Upper lobe of left lung (tissue), 6 donors: ENCODE measurements at regions not wholly inside any gene's neighbourhood (a gene's known extent, or its start where the extent isn't known, plus 50 kb on each side); places are given as distances from the start of the nearest gene placed in this dataset.

ENCODE experiments used
- ATAC-seq, 2 donors: fragments of 200-7000 bp; cut with Tn5 transposase; one replicate each; pipeline ENCODE4 v1.9.1; 2022; ENCODE audit warnings: mild to moderate bottlenecking in 2 of 2, moderate library complexity in 2 of 2; ENCODE audit not compliant: low FRiP score in 2 of 2
- DNase-seq, 2 donors: peaks; one replicate each; pipeline ENCODE4 v3.0.0-alpha.2; 2019 to 2020
- H3K27ac ChIP-seq, 4 donors: fragments of 200-600 bp; sonication (generic); one replicate each; pipeline ENCODE4 v1.5.1; 2016 to 2019
- H3K27me3 ChIP-seq, 4 donors: fragments of 200-600 bp; sonication (generic); one replicate each; pipeline ENCODE4 v1.5.1; 2017 to 2019
- H3K36me3 ChIP-seq, 4 donors: fragments of 200-600 bp; sonication (generic); one replicate each; pipeline ENCODE4 v1.5.1; 2016 to 2019
- H3K4me1 ChIP-seq, 4 donors: fragments of 200-600 bp; sonication (generic); one replicate each; pipeline ENCODE4 v1.5.1; 2018 to 2019
- H3K4me3 ChIP-seq, 4 donors: fragments of 200-600 bp; sonication (generic); one replicate each; pipeline ENCODE4 v1.5.1; 2017 to 2019; ENCODE audit warnings: mild to moderate bottlenecking in 2 of 4, moderate library complexity in 1 of 4
- H3K9me3 ChIP-seq, 4 donors: fragments of 200-600 bp; sonication (generic); one replicate each; pipeline ENCODE4 v1.5.1; 2018 to 2019
- CTCF ChIP-seq, 6 experiments: fragments of 450-650 bp in 4 of 6; fragments of 200-600 bp in 2 of 6; sonication (generic) in 2 of 6; IDR thresholded peaks; one replicate each; pipeline ENCODE4 v1.5.1; 2016 to 2019; ENCODE audit warnings: antibody characterized with exemption in 6 of 6
- EP300 ChIP-seq, 4 donors: sonication (generic); formaldehyde crosslinking; IDR thresholded peaks; one replicate each; pipeline ENCODE4 v1.5.1; 2017; ENCODE audit warnings: antibody characterized with exemption in 4 of 4, control low read depth in 2 of 4
- POLR2A ChIP-seq, 4 donors: fragments of 450-650 bp; IDR thresholded peaks; one replicate each; pipeline ENCODE4 v1.5.1; 2016 to 2017; ENCODE audit warnings: antibody characterized with exemption in 4 of 4, mild to moderate bottlenecking in 2 of 4
- POLR2AphosphoS5 ChIP-seq, 2 donors: sonication (generic); formaldehyde crosslinking; IDR thresholded peaks; one replicate each; pipeline ENCODE4 v1.5.1; 2017; ENCODE audit warnings: antibody characterized with exemption in 2 of 2
- WGBS, 2 donors: methylation state at CpG; one replicate each; pipeline ENCODE4 v1.1.5; 2017 to 2018; 5-methylcytosine and 5-hydroxymethylcytosine counted together
- donor health status: DM: no; HTN: no; CAD: no; lungs with moderate emphysema.
- donor health status: DM: no; HTN: yes; CAD: no; lungs with severe emphysema.

- ATAC-seq (no peak), DNase-seq (no peak)
- H3K4me1 ChIP-seq, result peaks cover 0 to 2% (median 0%) of the 10 kb centered on the region in 4 donors
- no peak overlapping the region for H3K4me3 ChIP-seq
- H3K36me3 ChIP-seq, result no peaks in the 10 kb centered on the region
- H3K9me3 ChIP-seq, result peaks cover 0 to 4% (median 2%) of the 10 kb centered on the region in 4 donors
- no peak for TF ChIP-seq CTCF (IDR thresholded peaks at IDR 0.05)
- no peak for TF ChIP-seq POLR2A (IDR thresholded peaks at IDR 0.05)
- no peak for TF ChIP-seq POLR2AphosphoS5 (IDR thresholded peaks at IDR 0.05)
- no peak for TF ChIP-seq EP300 (IDR thresholded peaks at IDR 0.05)
- H3K27me3 ChIP-seq, result no peaks in the 10 kb centered on the region
- WGBS, 2 donors, result 55 to 88% methylated on average over 1 of the region's 1 CpG
- no peak overlapping the region for H3K27ac ChIP-seq
These were observed 70.5 kb upstream of the TSPAN5 start for GRCh38 chr4:98728871-98729270.

GRCh38 chr4:98728433-98728832, 70.0 kb upstream of the TSPAN5 start:
- no peak for TF ChIP-seq CTCF (IDR thresholded peaks at IDR 0.05)
- TF ChIP-seq EP300 (IDR thresholded peaks at IDR 0.05), result no peak
- TF ChIP-seq POLR2A (IDR thresholded peaks at IDR 0.05), result no peak
- H3K27ac ChIP-seq, result no peak overlapping the region
- WGBS, 2 donors, result 27 to 32% methylated on average over 4 of the region's 4 CpGs
- H3K4me1 ChIP-seq, result peaks cover 0 to 2% (median 0%) of the 10 kb centered on the region in 4 donors
- ATAC-seq, result peak in 1 of 2 donors; percentile 35
- no peaks in the 10 kb centered on the region for H3K27me3 ChIP-seq
- DNase-seq, result no peak
- no peaks in the 10 kb centered on the region for H3K36me3 ChIP-seq
- no peak overlapping the region for H3K4me3 ChIP-seq
- peaks cover 0 to 7% (median 2%) of the 10 kb centered on the region in 4 donors for H3K9me3 ChIP-seq

GRCh38 chr4:98722000-98722399, 63.6 kb upstream of the TSPAN5 start:
- ATAC-seq, result no peak
- H3K4me3 ChIP-seq, result no peak overlapping the region
- TF ChIP-seq CTCF (IDR thresholded peaks at IDR 0.05) (no peak), POLR2AphosphoS5 (IDR thresholded peaks at IDR 0.05) (no peak), POLR2A (IDR thresholded peaks at IDR 0.05) (no peak), EP300 (IDR thresholded peaks at IDR 0.05) (no peak)
- no peaks in the 10 kb centered on the region for H3K27me3 ChIP-seq
- no peaks in the 10 kb centered on the region for H3K36me3 ChIP-seq
- H3K9me3 ChIP-seq, result peaks cover 0 to 11% (median 2%) of the 10 kb centered on the region in 4 donors
- no peak for DNase-seq
- H3K27ac ChIP-seq, result no peak overlapping the region
- 94 to 97% methylated on average over 2 of the region's 2 CpGs for WGBS, 2 donors
- no peaks in the 10 kb centered on the region for H3K4me1 ChIP-seq

GRCh38 chr4:98720871-98721480, 62.6 kb upstream of the TSPAN5 start:
- DNase-seq, result no peak
- Histone ChIP-seq H3K36me3 (no peaks in the 10 kb centered on the region), H3K9me3 (peaks cover 0 to 11% (median 2%) of the 10 kb centered on the region in 4 donors), H3K4me3 (no peak overlapping the region), H3K4me1 (no peaks in the 10 kb centered on the region), H3K27ac (no peak overlapping the region), H3K27me3 (no peaks in the 10 kb centered on the region)
- ATAC-seq, result no peak
- WGBS, 2 donors, result 52 to 54% methylated on average over 3 of the region's 3 CpGs
- TF ChIP-seq EP300 (IDR thresholded peaks at IDR 0.05) (no peak), POLR2AphosphoS5 (IDR thresholded peaks at IDR 0.05) (no peak), POLR2A (IDR thresholded peaks at IDR 0.05) (no peak), CTCF (IDR thresholded peaks at IDR 0.05) (no peak)

GRCh38 chr4:98716796-98717195, 58.4 kb upstream of the TSPAN5 start:
- Histone ChIP-seq H3K9me3 (no peaks in the 10 kb centered on the region), H3K4me1 (no peaks in the 10 kb centered on the region), H3K27me3 (no peaks in the 10 kb centered on the region), H3K27ac (no peak overlapping the region), H3K36me3 (no peaks in the 10 kb centered on the region), H3K4me3 (no peak overlapping the region)
- DNase-seq (no peak), ATAC-seq (no peak)
- TF ChIP-seq POLR2A (IDR thresholded peaks at IDR 0.05) (no peak), CTCF (IDR thresholded peaks at IDR 0.05) (no peak)
